GM19240 (cell line): ENCODE measurements at regions not wholly inside any gene's neighbourhood (a gene's known extent, or its start where the extent isn't known, plus 50 kb on each side); places are given as distances from the start of the nearest gene placed in this dataset.

ENCODE experiments used
- DNase-seq: peaks from one replicate; pipeline ENCODE4 v3.0.0; 2011; ENCODE audit warnings: low spot score; ENCODE audit not compliant: insufficient read length

DNA sequence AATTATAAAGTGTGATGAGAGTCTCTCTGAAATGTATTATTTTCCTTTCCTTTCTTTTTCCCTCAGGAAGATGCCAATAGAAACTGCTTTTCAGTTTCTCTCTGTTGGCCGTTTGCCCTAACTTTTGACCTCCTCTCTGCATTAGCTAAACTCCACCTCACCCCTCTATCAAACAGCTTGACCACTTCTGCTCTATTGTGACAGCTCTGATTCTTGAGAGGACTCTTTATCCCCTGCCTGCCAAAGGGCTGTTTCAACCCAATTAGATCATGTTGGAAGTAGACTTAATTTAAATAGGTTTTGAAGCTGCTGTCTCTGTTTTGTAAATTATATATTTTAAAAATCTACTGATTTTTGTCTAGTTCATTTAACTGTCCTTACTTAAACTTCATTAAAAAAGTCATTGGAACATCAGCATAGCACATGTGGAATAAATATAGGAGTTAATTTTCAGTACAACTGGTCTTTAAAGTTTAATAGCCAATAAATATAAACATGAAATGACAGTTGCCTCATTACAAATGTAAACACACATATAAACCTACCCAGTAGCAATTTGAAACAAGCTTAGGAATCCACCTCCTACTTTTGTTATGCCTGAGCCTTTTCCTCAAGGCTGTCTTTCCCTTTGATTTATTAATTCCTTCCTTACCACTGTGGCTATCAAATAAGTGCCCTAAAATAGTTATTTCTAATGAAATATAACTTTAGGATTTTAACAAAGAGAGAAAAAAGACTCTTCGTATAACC lies 152.0 kb downstream of the CHRM3 start:
- no peak for DNase-seq

DNA sequence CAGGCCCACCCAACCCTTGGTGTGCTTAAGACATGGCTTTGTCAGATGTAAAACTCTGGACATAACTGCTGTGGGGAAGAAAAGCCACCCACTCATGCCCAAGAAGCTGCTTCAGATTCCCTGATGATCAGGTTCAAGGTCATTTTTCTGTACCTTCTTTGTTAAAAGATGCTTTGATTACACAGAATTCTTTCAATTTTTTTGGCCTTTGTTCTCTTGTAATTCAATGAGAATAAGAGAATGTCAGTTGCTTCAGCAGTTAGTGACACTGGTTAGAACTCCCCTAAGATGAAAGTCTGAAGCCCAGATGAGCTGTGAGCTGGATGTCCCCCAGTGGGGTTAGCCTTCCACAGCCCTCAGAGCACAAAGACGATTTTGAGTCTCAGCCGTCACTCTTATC lies 152.7 kb downstream of the CHRM3 start:
- no peak for DNase-seq

DNA sequence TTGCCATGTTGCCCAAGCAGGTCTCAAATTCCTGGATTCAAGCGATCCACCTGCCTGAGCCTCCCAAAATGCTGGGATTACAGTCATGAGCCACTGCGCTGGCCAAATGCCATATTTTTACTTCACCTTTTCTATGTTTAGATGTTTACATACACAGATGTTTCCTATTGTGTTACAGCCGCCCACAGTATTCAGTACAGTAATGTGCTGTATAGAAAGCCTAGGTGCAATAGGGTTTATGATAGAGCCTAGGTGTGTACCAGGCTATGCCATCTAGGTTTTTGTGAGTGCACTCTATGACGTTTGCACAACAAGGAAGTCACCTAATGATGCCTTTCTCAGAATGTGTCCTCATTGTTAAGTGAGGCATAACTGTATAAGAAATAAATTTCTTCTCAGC lies 153.4 kb downstream of the CHRM3 start:
- DNase-seq, result no peak

DNA sequence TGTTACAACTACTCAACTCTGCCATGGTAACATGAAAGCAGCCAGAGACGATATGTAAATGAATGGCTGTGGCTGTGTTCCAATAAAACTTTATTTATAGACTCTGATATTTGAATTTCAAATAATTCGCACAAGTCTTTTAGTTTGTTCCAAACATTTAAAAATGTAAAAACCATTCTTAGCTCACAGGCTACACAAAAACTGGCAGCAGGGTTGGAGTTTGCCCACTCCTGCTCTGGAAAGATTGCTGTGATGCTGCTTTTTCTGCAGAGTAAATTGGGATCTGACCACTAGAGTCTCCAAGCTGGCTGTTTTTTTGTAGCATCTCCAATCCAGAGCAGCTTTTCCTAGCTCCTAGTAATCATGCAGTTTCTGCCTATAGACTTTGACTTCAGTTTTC lies 157.5 kb downstream of the CHRM3 start:
- DNase-seq, result no peak

DNA sequence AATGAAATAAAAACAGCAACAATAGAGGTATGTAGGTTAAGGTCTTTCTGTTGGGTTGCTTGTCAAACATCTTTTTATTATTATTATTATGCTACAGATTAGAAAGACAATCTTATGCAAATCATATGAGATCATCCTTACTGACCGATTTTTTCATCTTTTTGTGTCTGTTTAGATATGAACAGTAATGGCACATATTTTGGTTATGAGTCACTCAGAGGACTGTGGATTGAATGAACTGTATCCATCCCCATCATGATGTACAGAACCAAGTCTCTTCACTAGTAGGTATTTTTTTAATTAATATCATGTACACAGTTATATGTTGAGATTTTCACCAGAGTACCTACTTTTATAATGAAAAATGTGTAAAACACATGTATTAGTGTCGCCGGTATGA lies 159.1 kb downstream of the CHRM3 start:
- no peak for DNase-seq

DNA sequence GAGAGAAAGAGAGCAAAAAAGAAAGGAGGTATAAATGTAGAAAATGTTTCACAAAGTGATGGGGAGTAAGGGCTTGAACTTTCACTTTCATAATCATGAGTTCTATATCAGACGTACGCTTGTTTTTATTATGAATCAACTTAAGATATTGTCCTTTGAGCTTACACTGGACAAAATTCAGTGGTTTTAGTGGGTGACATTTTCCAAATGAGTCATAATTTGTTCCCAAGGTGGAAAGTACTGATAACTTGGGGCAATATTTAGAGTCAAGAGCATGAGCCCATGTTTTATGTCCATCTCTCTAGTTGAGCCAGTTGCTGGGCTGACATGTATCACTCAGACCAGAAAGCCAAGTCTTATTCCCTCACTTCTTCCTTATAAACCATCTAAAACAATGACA lies 161.6 kb downstream of the CHRM3 start:
- no peak for DNase-seq

DNA sequence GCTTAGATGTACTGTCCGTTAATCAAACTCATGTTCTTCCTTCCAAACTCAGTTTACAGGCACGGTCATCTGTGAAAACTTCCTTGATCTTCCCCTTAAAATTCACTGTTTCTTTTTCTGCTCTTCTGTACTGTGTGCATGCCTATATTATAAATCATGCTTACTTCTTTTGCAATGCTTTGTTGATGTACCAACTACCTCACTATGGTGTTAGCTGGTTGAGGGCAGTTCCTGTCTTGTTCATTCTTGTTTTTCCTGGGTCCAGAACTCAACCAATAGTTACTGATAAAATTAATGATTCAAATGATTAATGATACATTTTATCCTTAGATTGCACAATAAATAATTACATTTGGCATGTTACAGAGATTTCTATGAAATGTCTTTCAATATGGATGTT lies 163.8 kb downstream of the CHRM3 start:
- DNase-seq, result no peak

DNA sequence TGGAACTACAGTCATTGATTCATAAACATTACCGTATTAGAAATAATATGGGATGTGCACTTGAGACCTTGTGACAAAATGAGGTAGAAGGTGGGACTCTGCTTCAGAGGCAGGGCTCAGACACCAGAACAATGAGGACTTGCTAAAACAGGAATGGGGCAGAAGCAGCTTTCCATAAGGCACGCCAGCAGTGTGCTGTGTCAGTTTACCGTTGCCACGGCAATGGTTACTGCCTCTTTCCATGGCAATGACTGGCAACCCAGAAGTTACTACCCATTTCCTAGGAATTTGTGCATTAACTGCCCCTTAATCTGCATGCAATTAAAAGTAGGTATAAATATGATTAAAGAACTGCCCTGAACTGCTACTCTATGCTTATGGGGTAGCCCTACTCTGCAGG lies 169.0 kb downstream of the CHRM3 start:
- DNase-seq, result no peak

DNA sequence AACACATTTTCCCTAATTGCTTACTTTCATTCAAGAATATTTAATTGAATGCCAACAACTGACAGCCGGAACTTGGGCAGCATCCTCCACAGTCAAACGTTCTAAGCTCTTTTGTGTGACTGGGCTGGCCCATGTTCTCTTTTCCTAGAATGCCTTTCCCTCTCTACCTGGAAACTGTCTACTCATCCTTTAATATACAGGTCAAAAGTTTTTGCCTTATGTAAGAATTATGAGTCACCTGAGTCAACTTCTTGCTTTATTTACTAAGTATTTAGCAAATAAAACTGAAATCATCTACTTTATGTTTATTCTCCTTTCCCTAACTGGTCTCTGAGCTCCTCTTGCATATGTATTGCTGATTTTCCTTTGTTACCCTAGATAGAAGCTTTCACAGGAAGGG lies 172.2 kb downstream of the CHRM3 start:
- DNase-seq, result no peak

DNA sequence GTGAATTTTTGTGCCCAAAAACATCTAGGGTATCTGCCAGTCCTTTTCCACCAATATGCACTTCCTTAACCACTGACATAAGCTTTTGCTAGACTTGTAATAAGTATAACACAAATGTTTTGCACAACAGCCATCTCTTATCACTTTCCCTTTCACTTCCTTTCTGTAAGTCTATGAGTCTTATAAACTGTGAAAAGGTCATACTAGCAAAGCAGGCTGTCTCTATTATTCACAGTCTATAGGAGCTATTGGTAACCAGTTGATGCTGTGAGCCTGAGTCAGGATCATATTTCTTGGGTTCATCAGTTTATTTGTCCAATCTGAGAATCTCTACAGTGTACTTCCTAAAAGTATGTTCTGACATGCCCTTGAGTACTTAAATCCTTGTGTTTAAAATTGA lies 172.6 kb downstream of the CHRM3 start:
- DNase-seq, result no peak

DNA sequence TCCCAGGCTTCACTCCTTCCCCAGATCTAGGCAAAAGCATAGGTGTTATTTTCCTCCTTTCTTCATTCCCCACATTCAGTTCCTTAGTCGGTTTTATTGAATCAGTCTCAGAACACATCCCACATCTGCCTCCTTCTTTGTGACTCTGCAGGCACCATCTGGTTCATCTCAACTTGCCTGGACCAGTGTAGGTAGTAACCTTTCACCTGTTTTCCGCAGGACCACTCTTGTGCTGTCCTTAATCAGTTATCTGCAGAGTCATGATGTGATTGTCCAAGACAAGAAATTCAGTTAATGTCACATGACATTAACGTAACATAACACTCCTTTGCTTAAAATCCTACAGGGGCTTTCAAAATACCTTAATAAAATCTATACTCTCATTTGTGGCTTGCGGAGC lies 174.6 kb downstream of the CHRM3 start:
- no peak for DNase-seq

DNA sequence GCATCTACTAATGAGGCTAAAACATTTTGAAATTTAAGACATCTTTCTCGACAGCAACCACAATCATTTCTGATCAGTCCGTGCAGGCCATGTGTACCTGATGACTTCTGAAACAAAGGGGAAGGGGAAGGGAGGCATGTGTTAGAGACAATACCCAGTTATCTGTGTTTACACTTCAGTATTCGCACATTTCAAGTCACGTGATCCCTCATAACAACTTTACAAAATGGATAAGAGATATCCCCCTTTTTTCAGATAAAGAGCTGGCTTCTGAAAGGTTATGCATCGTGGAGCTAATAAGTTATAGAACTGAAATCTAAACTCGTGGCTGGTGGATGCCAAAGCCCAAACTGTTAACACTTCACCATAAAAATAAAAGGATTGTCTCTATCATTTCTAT lies 175.7 kb downstream of the CHRM3 start:
- no peak for DNase-seq

DNA sequence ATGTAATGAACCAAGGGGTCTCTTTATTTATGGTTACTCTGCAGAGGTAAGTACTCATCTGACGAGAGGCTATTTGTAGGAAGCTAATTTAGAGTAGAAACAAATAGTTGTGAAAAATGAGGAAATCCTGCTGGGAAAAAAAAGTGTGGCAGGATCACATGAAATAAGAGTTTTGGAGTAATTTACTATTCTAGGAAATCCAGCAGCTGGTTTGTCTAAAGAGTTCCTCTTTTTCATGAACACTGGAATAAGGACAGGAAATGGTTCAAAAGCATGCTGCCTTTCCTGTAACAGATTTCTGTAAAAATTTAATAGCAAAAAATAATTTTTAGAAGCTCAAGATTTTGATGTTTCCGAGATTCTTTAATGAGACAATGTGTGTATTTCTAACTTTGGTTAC lies 177.3 kb downstream of the CHRM3 start:
- no peak for DNase-seq

DNA sequence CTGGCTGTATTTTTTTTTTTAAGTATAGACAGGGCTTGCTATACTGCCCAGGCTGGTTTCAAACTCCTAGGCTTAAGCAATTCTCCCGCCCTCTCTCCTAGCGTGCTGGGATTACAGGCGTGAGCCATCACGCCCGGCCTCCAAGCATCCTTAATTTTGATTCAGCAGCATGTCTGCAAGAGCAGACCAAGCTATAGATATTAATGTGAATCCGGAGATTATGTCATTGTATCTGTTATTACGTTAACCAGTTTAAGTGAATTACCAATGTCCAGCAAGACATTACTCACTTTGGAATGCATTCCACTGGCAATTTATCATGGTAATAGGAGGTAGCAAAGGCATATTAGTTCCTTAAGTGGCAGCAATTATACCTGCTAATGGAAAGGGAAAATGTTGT lies 179.7 kb downstream of the CHRM3 start:
- no peak for DNase-seq

DNA sequence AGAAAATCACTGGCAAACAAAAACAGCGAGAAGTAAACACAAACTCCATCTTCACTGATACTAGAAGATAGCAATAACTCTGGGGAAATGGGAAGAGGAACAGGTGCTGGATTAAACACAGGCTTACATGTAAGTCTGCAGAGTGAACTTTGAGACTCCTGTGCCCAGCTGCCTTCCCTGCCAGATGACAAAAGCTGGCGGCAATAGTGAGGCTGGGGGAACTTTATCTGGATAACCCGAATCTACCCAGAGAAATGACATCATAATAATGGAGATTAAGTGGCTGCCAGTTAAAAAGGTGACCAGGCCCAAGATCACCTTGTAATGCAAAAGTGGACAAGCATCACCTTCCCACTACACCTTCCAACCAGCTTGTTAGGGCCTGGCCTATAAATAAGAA lies 184.5 kb downstream of the CHRM3 start:
- DNase-seq, result no peak

DNA sequence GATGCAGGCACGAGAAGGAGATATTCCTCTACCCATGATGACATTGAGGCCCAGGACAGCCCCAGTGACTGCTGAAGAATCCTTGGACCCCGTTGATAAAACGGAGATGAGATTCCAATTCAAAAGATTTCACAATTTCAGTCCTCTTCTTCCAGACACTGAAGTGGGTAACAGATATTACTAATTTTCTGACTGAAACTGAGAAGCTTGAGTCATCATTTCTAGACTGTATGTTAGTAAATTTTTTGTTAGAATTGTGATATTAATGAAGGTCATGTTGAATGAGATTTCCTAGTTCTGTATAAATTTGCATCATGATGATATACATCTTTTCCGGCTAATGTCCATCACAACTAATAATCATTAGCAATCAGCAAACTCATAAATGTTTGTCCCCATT lies 185.8 kb downstream of the CHRM3 start:
- DNase-seq, result no peak

DNA sequence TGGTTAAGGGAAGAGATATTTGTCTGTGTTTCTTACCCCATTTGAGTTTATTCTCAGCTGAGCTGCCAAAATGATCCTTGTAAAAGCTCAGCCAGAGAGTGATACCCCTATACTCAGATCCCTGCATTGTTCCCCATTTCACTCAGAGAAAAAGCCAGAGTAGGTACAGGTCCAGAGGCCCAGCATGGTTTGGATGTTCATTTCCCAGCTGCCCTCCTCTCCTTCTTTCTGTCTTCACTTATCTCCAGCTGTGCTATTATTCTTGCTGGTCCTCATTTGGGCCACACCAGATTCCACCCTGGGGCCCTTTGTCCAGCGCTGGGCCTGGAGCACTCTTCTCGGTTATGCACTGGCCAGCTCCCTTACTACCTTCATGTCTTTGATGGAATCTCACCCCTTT lies 187.7 kb downstream of the CHRM3 start:
- no peak for DNase-seq

DNA sequence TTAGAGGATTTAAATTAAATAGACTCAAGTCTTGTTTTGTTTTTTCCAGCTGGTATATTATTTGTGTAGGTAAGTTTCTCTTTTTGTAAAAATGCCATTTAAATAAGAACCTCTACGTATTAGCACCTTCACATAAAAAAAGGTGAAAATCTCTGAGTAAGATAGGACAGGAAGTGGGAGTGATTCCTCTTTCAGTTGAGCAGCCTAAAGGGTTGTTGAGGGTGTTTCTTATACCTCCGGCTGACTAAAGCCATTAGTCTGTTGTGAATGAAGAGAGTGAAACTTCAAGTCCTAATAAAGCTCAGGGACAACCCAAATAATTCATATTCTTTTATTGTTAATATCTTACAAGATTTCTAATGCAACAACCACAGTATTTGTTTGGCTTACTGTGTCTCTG lies 188.7 kb downstream of the CHRM3 start:
- DNase-seq, result no peak

DNA sequence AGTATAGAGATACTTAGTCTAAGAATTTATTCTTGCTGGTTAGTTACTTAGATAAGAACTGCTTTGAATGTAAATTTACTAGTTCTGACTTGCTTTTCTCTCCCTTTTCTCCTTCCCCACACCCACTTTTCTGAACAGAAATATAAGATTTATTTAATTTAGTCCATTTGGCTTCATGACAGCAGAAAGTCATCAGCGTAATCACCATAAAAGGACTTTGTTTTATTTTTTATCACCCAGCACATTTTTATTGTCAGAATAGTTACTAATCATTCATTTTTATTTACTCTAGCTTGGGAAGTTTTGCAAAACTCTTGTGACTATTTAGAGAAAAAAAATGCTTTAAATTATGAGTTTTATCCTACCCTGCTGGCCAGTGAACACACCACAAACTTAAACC lies 197.2 kb downstream of the CHRM3 start:
- DNase-seq, result no peak

DNA sequence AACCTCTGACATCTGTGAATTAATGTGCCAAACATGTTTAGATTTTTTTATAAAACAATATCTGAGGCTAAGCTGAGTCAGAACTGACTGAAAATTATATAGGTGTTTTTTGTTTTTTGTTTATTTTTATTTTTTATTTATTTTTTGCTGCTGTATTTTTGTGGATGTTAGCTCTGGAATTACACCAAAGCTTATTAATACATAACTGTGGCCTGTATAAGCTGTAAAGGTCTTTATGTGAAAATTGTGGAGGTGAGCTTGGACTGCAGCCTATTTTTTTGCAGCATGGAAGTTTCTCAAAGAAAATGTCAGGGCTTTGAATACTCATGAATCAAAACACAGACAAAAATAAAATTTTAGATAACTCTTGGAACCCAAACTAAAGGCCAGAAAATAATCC lies 199.8 kb downstream of the CHRM3 start:
- no peak for DNase-seq

DNA sequence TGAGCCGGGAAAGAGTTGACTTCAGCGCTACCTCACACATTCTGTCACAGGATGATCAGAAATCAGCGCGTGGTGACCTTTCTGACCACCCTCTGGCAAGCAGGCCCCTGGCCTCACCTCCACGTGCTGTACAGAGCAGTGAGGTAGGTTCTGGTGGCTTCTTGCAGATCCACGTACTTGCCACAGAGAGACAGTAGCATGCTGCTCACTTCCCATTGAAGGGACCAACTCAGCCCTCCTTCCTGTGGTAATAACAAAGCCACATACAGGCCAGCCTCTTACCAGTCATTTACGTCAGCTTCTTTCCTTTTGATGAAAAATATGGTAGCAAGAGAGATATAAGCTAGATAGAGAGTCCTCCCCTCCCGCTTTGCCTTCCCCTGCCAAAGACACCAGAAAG lies 200.7 kb downstream of the CHRM3 start:
- DNase-seq, result no peak

DNA sequence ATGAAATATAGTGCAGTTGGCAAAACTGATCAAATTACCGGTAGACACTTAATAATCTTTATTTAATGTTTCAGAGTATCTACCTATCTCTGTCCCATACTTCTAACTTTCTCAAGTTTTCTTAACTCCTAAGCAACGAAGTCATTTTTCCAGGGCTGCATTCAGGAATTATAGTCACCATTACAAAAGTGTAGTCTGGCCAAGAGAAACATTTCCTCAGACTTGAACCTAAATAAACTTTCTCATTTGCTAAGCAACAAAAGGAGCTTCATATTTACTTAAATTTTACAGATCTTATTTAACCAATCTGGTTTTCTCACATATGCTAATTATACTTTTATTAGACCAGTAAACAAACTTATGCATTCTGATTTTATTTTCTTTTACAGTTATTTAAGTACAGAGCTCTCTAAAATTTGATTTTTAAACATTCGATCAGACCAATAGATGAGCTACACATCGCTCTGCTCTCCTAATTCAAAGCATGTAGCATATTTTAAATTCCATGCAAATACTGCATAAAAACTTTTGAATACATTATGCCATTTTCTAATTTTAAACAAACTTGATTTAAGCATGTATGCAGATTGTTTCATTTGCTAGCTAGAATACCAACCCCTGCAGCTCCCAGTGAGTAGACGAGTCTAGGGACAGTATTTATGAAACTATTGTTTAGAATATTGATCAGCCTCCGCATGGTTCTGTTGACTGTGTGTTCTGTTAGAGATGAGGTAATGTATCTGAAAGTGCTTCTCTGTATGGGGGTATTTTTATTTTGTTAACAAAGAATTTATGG lies 201.4 kb downstream of the CHRM3 start:
- no peak for DNase-seq

DNA sequence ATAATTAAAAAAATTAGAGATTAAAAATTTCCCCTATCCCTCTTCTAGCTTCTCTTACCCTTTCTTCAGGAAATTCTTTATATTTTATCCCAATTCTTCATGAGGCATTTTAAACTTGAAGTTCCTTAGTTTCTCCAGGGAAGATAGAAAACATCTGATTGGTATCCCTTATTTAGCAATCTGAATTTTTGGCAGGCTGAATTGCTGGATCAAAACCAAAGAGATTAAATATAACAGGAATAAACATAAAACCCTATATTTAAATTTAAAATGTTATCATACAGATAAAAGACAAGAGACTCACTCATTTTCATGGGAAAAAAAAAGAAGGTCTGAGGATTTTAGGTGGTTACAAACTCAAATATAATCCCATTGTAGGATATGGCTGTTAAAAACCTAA lies 204.2 kb downstream of the CHRM3 start:
- no peak for DNase-seq
